Fibroblast of skin of back (primary cell): ENCODE measurements at regions not wholly inside any gene's neighbourhood (a gene's known extent, or its start where the extent isn't known, plus 50 kb on each side); places are given as distances from the start of the nearest gene placed in this dataset.
A peak's percentile ranks its signal among the peaks of the same experiment; 100 is the strongest.
"Not testable (repeated sequence)": the region's sequence is repeated elsewhere in the genome, so short reads cannot be mapped to it uniquely, and the experiment has no call there.

Experiments used
- DNase-seq: peaks from one replicate; pipeline ENCODE4 v3.0.0-alpha.2; 2013

GRCh38 chr4:137468836-137469235, 63.5 kb downstream of the PCDH18 start:
- no peak for DNase-seq

- no peak for DNase-seq
These were observed 64.8 kb downstream of the PCDH18 start for GRCh38 chr4:137467537-137467936.

- no peak for DNase-seq
These were observed 68.8 kb downstream of the PCDH18 start for GRCh38 chr4:137463377-137464003.

GRCh38 chr4:137455647-137456321, 76.5 kb downstream of the PCDH18 start:
- no peak for DNase-seq

- no peak for DNase-seq
These were observed 77.5 kb downstream of the PCDH18 start for GRCh38 chr4:137454767-137455166.

- no peak for DNase-seq
These were observed 79.5 kb downstream of the PCDH18 start for GRCh38 chr4:137452799-137453198.

GRCh38 chr4:137451172-137451825, 81.0 kb downstream of the PCDH18 start:
- DNase-seq, result no peak

- DNase-seq, result no peak
These were observed 83.9 kb downstream of the PCDH18 start for GRCh38 chr4:137448402-137448801.

GRCh38 chr4:137446071-137446470, 86.2 kb downstream of the PCDH18 start:
- DNase-seq, result no peak

GRCh38 chr4:137443031-137443800, 89.1 kb downstream of the PCDH18 start:
- DNase-seq, result no peak

- peak; percentile 19 for DNase-seq
These were observed 99.6 kb downstream of the PCDH18 start for GRCh38 chr4:137432446-137433311.

GRCh38 chr4:137430171-137430570, 102.1 kb downstream of the PCDH18 start:
- peak; percentile 12 for DNase-seq

- DNase-seq, result no peak
These were observed 104.9 kb downstream of the PCDH18 start for GRCh38 chr4:137427411-137427810.

GRCh38 chr4:137425281-137425680, 107.0 kb downstream of the PCDH18 start:
- no peak for DNase-seq

GRCh38 chr4:137422666-137423065, 109.6 kb downstream of the PCDH18 start:
- DNase-seq, result peak; percentile 89

GRCh38 chr4:137421796-137422195, 110.5 kb downstream of the PCDH18 start:
- peak; percentile 80 for DNase-seq

GRCh38 chr4:137420901-137421396, 111.3 kb downstream of the PCDH18 start:
- no peak for DNase-seq

GRCh38 chr4:137417676-137418075, 114.6 kb downstream of the PCDH18 start:
- DNase-seq, result peak; percentile 79

GRCh38 chr4:137414802-137415201, 117.5 kb downstream of the PCDH18 start:
- DNase-seq, result no peak

- DNase-seq, result no peak
These were observed 123.6 kb downstream of the PCDH18 start for GRCh38 chr4:137408527-137409177.

GRCh38 chr4:137405833-137406232, 126.5 kb downstream of the PCDH18 start:
- DNase-seq, result not testable (repeated sequence)
